Stimulated activated CD4-positive, alpha-beta T cell treated with anti-CD3 and anti-CD28 coated beads, Interleukin-2, amount 100 ng/mL, for 4 hours (primary cell): ENCODE measurements at regions not wholly inside any gene's neighbourhood (a gene's known extent, or its start where the extent isn't known, plus 50 kb on each side); places are given as distances from the start of the nearest gene placed in this dataset.
A peak's percentile ranks its signal among the peaks of the same experiment; 100 is the strongest.
"Not testable (repeated sequence)": the region's sequence is repeated elsewhere in the genome, so short reads cannot be mapped to it uniquely, and the experiment has no call there.

Experiments
- DNase-seq: peaks from one replicate; pipeline ENCODE4 v3.0.0-alpha.2; 2020; ENCODE audit warnings: low read depth

GRCh38 chr10:124164264-124164663 lies 70.9 kb upstream of the CHST15 start:
- DNase-seq: no peak

GRCh38 chr10:124162774-124163354 lies 69.5 kb upstream of the CHST15 start:
- no peak for DNase-seq

GRCh38 chr10:124162136-124162535 lies 68.7 kb upstream of the CHST15 start:
- DNase-seq: no peak

GRCh38 chr10:124161601-124162000 lies 68.2 kb upstream of the CHST15 start:
- no peak for DNase-seq

- DNase-seq: no peak
Observed at GRCh38 chr10:124160943-124161582, 67.7 kb upstream of the CHST15 start.

GRCh38 chr10:124160176-124160575 lies 66.8 kb upstream of the CHST15 start:
- DNase-seq: no peak

GRCh38 chr10:124159153-124159552 lies 65.8 kb upstream of the CHST15 start:
- no peak for DNase-seq

- no peak for DNase-seq
Observed at GRCh38 chr10:124158592-124158991, 65.2 kb upstream of the CHST15 start.

- no peak for DNase-seq
Observed at GRCh38 chr10:124157271-124157681, 63.9 kb upstream of the CHST15 start.

- no peak for DNase-seq
Observed at GRCh38 chr10:124156524-124157260, 63.3 kb upstream of the CHST15 start.

- DNase-seq: no peak
Observed at GRCh38 chr10:124155781-124156435, 62.5 kb upstream of the CHST15 start.

GRCh38 chr10:124153023-124153826 lies 59.8 kb upstream of the CHST15 start:
- peak; percentile 20 for DNase-seq

GRCh38 chr10:124152139-124153022 lies 59.0 kb upstream of the CHST15 start:
- no peak for DNase-seq

- DNase-seq: no peak
Observed at GRCh38 chr10:124151466-124152095, 58.2 kb upstream of the CHST15 start.

GRCh38 chr10:124150807-124151417 lies 57.5 kb upstream of the CHST15 start:
- no peak for DNase-seq

- no peak for DNase-seq
Observed at GRCh38 chr10:124150189-124150806, 56.9 kb upstream of the CHST15 start.

GRCh38 chr10:124149189-124150042 lies 56.0 kb upstream of the CHST15 start:
- DNase-seq: no peak

- DNase-seq: not testable (repeated sequence)
Observed at GRCh38 chr10:124148509-124149188, 55.3 kb upstream of the CHST15 start.
